ENCODE measurements at regions not wholly inside any gene's neighbourhood (a gene's known extent, or its start where the extent isn't known, plus 50 kb on each side); places are given as distances from the start of the nearest gene placed in this dataset.
"Not testable (repeated sequence)": the region's sequence is repeated elsewhere in the genome, so short reads cannot be mapped to it uniquely, and the experiment has no call there.

DNA sequence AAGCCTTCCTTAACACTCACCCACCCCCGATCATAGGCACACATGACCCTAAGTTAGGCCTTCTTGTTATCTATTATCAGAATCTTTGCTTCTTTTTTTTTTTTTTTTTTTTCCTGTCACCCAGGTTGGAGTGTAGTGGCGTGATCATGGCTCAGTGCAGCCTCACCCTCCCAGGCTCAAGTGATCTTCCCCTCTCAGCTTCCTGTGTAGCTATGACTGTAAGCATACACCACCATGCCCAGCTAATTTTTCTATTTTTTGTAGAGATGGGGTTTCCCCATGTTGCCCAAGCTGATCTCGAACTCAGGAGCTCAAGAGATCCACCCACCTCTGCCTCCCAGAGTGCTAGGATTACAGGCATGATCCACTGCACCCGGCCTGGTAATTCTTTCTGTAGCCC is 328.7 kb downstream of the NR4A2 start:
- ATAC-seq: no peak

DNA sequence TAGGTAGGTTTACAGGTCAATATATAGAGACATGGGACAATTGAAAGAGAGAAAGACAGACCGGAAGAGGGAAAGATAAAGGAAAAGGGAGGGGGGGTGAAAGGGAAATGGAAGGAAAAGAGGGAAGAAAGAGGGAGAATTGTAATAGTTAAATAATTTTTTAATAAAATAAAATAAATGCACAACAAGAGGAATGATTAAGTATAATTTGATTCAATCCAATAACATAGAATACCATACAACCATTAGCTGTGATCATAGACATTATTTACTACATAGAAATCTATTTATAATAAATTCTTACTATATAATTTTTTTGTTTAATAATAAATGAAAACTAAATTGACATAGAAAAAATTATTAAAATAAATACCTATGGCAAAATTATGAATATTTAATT is 330.7 kb downstream of the NR4A2 start:
- no peak for ATAC-seq

DNA sequence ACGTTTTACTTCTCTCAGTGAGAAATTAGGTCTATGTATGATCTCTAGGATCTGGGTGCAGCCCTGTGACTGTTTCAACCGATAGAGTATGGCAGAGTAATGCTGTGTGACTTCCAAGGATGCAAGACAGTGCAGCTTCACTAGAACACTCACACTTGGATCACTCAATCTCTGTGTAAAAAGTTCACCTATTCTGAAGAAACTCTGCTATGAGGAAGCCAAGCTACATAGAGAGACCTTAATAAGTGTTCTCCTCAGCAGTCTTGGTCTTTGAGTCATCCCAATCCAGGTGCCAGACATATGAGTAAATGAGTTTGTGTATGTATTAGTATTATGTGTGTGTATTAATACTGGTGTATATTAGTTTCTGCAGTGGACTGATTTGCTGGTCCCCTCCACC is 335.0 kb downstream of the NR4A2 start:
- no peak for ATAC-seq

- ATAC-seq: no peak
Measured at GRCh38 chr2:155994315-155994714, 338.2 kb downstream of the NR4A2 start.

DNA sequence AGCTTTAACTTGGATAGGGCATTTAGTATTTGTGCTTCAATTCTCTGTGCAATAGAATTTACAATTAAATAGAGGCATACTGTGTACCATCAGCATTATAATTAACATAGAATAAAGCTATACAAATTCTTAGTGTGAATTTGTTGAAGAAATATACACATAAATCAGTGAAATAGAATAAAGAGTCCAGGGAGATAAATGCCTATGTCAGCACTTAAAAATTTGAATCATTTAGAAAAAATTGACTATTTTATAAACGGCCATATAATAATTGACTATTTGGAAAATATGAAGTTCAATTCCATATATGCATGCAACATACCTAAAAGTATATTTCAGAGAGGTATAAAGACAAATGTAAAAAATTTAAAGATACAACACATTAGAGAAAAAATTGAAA is 348.7 kb downstream of the NR4A2 start:
- ATAC-seq: no peak

DNA sequence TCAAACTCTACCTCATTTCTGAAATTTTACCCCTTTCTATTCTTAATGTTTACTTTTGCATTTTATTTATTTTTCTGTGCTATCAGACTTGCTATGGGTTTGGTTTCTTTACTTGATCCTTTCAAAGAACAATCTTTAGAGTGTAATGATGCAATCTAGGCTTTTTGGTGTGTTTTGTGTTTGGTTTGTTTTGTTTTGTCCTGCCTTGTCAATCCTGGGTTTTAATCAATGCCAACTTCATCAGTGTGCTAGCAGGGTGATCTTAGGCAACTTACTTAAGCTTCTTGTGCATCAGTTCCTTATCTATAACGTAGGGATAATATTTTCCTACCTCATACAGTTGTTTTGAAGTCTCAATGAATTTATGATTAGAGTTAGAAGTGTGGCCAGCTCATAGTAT is 350.4 kb downstream of the NR4A2 start:
- no peak for ATAC-seq

GRCh38 chr2:155980941-155981560 is 351.5 kb downstream of the NR4A2 start:
- ATAC-seq: peak in 1 of 2 donors; percentile 17

DNA sequence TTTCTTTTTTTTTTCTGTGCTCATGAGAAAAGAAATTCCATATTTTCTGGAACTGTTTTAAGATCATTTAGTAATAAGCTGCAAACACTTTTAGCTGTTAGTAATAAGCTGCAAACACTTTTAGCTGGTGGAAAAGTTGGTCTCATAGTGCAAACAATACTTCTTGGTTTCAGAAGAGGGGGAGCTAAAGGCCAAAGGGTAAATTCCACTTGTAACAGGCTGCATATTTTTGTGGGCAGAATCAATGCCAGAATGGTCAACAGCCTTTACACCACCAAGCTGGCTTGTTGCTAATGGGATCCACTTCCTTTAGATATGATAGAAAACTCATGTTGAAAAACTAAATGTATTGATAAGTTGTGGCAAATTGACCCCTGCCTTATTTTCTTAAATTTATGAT is 356.8 kb downstream of the NR4A2 start:
- no peak for ATAC-seq

- ATAC-seq: no peak
Measured at GRCh38 chr2:155972916-155973315, 359.6 kb downstream of the NR4A2 start.

DNA sequence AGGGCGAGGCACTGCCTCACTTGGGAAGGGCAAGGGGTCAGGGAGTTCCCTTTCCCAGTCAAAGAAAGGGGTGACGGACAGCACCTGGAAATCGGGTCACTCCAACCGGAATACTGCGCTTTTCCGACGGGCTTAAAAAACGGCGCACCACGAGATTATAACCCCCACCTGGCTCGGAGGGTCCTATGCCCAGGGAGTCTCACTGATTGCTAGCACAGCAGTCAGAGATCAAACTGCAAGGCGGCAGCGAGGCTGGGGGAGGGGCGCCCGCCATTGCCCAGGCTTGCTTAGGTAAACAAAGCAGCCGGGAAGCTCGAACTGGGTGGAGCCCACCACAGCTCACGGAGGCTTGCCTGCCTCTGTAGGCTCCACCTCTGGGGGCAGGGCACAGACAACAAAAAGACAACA is 366.5 kb downstream of the NR4A2 start:
- not testable (repeated sequence) for ATAC-seq

DNA sequence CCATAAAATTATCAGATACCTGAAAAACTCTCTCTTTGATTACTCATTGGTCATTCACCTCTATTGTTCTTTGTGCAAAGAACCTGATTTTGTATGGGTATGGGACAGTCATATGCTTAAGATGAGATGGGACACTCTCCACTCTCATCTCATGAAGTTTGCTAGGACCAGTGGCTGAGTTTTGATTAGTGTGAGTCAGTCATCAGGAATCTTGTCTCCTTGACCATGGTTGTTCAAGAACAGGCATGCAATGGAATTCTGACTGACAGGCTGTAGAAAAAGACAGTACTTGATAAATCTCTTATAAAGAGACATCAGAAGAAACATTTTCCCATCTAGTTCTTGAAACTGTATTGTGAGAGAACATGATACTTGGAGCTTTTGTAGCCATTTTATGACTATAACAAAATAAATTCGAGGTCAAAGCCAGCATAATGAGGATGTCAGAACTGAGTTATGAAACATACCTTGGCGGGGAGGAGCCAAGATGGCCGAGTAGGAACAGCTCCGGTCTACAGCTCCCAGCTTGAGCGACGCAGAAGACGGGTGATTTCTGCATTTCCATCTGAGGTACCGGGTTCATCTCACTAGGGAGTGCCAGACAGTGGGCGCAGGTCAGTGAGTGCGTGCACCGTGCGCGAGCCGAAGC is 367.0 kb downstream of the NR4A2 start:
- no peak for ATAC-seq

DNA sequence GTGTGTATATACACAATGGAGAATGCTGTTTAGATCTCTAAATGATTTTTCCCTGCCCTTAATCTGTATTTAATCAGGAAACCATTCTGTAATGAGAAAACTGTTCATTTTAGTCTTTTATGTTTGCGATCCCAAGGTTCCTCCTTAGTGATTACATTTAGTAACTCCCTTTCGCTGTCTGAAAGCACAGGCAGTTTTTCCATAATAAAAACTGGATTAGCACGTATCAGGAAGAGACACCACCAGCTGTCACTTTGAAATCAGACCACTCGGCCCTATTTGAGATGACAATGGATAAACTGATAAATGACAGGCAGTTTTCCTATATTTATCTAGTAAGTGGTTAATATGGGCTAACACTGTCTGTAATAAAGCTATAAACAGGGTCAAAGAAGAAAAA is 370.9 kb downstream of the NR4A2 start:
- ATAC-seq: no peak

DNA sequence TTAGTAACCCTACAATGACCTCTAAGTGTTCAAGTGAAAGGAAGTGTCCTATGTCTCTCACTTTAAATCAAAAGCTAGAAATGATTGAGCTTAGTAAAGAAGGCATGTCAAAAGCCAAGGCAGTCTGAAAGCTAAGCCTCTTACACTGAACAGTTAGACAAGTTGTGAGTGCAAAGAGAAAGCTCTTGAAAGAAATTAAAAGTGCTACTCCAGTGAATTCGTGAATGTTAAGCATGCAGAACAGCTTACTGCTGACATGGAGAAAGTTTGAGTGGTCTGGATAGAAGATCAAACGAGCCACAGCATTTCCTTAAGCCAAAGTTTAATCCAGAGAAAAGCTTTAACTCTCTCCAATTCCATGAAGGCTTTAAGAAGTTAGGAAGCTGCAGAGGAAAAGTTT is 373.7 kb downstream of the NR4A2 start:
- ATAC-seq: no peak

DNA sequence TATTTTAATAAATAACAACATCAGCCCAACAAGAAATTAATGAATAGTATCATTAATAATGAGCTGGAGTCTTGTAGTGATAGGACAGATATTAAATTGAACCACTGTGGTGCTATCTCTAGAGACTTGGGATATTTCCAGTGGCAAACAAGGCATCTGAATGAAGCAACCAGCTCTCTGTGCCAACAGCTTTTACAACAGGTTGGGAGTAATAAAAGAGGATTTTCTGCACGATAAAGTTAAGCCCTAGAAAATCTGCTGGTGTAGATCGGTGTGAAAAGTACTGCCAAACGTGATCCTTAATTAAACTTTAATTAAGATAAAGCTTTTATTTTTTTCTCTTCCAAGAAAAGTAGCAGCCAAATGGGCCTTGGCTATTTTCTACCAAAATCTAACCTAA is 385.5 kb downstream of the NR4A2 start:
- ATAC-seq: no peak

DNA sequence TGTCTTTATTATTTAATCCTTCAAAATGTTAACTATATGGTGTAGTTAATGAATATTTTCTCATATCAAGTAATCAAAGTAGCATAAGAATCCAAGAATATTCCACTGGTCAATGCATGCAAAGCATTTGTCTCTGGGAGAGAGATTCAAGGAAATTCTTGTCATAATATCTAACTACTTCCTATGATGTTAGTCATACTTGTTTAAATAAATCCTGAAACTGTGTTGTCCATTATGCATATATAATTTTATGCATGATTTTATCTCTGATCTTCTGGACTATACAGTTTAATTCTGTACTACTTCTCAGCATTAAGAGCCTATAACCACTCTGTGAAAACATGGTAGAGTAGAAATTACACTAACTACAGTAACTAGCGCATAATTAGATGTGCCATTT is 388.3 kb downstream of the NR4A2 start:
- ATAC-seq: no peak

- ATAC-seq: no peak
Measured at GRCh38 chr2:155930312-155930711, 402.2 kb downstream of the NR4A2 start.

GRCh38 chr2:155917380-155917779 is 415.1 kb downstream of the NR4A2 start:
- no peak for ATAC-seq

GRCh38 chr2:155913356-155913755 is 419.2 kb downstream of the NR4A2 start:
- no peak for ATAC-seq

- ATAC-seq: no peak
Measured at GRCh38 chr2:155908567-155908966, 424.0 kb downstream of the NR4A2 start.

DNA sequence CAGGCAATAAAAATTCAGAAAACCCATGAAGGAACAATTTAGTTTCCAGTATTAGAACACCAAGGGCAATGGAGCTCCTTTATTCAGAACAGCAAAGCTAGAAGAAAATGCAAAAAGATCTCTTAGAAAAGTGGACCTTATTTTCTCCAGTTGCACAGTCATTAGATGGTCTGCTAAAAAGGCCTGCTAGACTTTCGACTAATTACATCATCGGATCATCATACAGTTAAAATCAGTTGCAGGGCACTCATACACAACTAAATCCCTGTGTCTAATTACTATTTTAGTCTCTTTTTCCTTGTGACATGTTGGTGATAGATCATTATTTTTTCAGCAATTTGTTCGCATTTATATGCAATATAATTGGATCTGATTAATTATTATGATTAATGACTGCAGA is 425.3 kb downstream of the NR4A2 start:
- no peak for ATAC-seq

DNA sequence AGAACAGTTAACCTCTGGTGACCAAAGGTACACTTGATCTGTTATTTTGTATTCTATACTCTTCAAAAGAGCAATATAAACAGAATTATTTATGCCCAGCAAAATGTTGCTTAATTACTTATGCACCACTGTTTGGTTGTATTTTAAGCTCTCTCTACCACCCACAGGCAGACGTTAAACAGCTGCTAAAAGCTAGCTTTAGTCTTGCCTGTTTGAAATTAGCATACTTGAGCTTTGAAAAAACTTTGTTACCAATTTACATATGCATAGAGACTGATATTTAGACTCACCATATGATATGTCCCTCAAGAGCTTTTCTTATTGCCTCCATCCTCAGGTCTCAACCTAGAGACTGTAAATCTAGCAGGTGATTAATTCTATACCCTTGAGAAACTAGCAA is 426.9 kb downstream of the NR4A2 start:
- no peak for ATAC-seq

DNA sequence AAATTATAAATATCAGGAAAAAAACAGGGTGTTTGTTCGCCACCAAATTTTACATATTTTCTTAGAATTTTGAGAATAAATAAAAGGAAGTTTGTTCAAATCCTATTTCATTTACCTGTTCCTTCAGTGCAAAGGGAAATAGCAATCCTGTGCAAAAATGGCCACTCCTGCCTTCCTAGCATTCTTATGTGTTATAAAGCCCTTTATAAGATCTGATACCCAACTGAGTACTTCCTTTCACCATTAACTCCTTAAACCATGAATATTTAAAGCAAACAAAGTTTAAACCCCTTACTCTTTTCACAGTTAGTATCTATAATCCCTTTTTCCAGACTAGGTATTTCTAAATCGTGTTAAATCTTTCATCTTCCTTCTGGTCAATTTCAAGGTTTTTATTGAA is 427.8 kb downstream of the NR4A2 start:
- no peak for ATAC-seq

DNA sequence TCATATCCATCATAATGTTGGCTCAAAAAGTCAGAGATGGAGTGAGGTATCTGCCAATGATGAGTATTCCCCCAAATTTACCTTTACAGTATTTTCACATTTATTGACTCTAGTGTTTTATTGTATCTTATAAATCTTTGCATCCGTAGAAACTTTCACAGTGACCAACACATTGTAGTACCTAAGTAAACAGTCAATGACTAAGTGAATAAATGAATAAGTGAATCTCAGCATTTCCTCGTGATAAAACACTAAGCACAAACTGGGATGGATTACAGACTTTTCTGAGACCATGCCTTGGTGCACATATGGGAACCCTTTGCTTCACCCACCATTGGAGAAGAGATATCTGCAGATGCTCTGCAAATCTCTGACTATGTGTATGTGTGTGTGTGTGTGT is 429.9 kb downstream of the NR4A2 start:
- ATAC-seq: no peak

GRCh38 chr2:155895016-155895415 is 437.5 kb downstream of the NR4A2 start:
- no peak for ATAC-seq

DNA sequence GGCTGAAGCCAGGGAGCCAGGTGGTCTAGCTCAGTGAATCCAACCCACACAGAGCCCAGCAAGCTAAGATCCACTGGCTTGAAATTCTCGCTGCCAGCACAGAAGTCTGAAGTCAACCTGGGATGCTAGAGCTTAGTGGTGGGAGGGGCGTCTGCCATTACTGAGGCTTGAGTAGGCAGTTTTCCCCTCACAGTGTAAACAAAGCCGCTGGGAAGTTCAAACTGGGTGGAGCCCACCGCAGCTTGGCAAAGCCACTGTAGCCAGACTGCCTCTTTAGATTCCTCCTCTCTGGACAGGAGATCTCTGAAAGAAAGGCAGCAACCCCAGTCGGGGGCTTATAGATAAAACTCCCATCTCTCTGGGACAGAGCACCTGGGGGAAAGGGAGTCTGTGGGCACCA is 452.1 kb downstream of the NR4A2 start:
- not testable (repeated sequence) for ATAC-seq

Data from activated CD4-positive, CD25-positive, alpha-beta regulatory T cell treated with anti-CD3 and anti-CD28 coated beads, Interleukin-2, amount 50 U/mL, for 24 hours (primary cell).